Mesenchymal stem cell (in vitro differentiated cells and primary cell): ENCODE measurements at regions not wholly inside any gene's neighbourhood (a gene's known extent, or its start where the extent isn't known, plus 50 kb on each side); places are given as distances from the start of the nearest gene placed in this dataset.

Experiments
- DNase-seq: peaks from one replicate; pipeline ENCODE4 v3.0.0-alpha.2; 2013
- H2AFZ ChIP-seq: one replicate; pipeline ENCODE4 v1.6.1; 2013; ENCODE audit warnings: low read depth, mild to moderate bottlenecking, control low read depth, inconsistent platforms, low read length, moderate library complexity
- H2AK5ac ChIP-seq: 2 replicates; pipeline ENCODE4 v1.6.1; 2013; ENCODE audit warnings: low read length, moderate library complexity, mild to moderate bottlenecking, inconsistent platforms; ENCODE audit not compliant: severe bottlenecking
- H2BK120ac ChIP-seq: one replicate; pipeline ENCODE4 v1.6.1; 2013; ENCODE audit warnings: low read depth, mild to moderate bottlenecking, inconsistent platforms, low read length, moderate library complexity
- H2BK12ac ChIP-seq, 2 experiments: one replicate each; pipeline ENCODE4 v1.6.1; 2013; ENCODE audit warnings: inconsistent platforms in 2 of 2, low read length in 2 of 2, mild to moderate bottlenecking in 2 of 2, moderate library complexity in 2 of 2, control low read depth in 1 of 2
- H2BK15ac ChIP-seq: one replicate; pipeline ENCODE4 v1.6.1; 2013; ENCODE audit warnings: mild to moderate bottlenecking, low read depth, inconsistent platforms; ENCODE audit not compliant: poor library complexity, severe bottlenecking
- H2BK5ac ChIP-seq: 2 replicates; pipeline ENCODE4 v1.6.1; 2013; ENCODE audit warnings: low read depth, mild to moderate bottlenecking, low read length, control low read depth, inconsistent platforms; ENCODE audit not compliant: poor library complexity, severe bottlenecking
- H3K14ac ChIP-seq, 2 experiments: one replicate each; pipeline ENCODE4 v1.6.1; 2013; ENCODE audit warnings: inconsistent platforms in 2 of 2, low read length in 2 of 2, control low read depth in 1 of 2, mild to moderate bottlenecking in 1 of 2, moderate library complexity in 1 of 2
- H3K18ac ChIP-seq, 2 experiments: one replicate each; pipeline ENCODE4 v1.6.1; 2013; ENCODE audit warnings: inconsistent platforms in 2 of 2, low read length in 2 of 2, control low read depth in 1 of 2, low read depth in 1 of 2, mild to moderate bottlenecking in 1 of 2
- H3K23ac ChIP-seq, 2 experiments: one replicate each; pipeline ENCODE4 v1.6.1; 2013; ENCODE audit warnings: inconsistent platforms in 2 of 2, low read length in 2 of 2, mild to moderate bottlenecking in 2 of 2, moderate library complexity in 2 of 2, control low read depth in 1 of 2
- H3K27ac ChIP-seq: 2 replicates; pipeline ENCODE4 v1.5.1; 2013; ENCODE audit warnings: mild to moderate bottlenecking, moderate library complexity, low read length, control low read depth, inconsistent platforms; ENCODE audit not compliant: poor library complexity, severe bottlenecking
- H3K27me3 ChIP-seq, 2 experiments: 2 replicates each; pipeline versions ENCODE4 v1.6.1 to v1.7.0; 2013; ENCODE audit warnings: low read length in 2 of 2, mild to moderate bottlenecking in 2 of 2, moderate library complexity in 2 of 2, control low read depth in 1 of 2, inconsistent platforms in 1 of 2; ENCODE audit not compliant: control insufficient read depth in 1 of 2, insufficient read depth in 1 of 2
- H3K36me3 ChIP-seq, 2 experiments: 2 replicates each; pipeline versions ENCODE4 v1.6.1 to v1.7.0; 2013; ENCODE audit warnings: low read length in 2 of 2, control low read depth in 1 of 2, inconsistent platforms in 1 of 2, low read depth in 1 of 2, mild to moderate bottlenecking in 1 of 2; ENCODE audit not compliant: insufficient read depth in 2 of 2, control insufficient read depth in 1 of 2
- H3K4ac ChIP-seq, 2 experiments: one replicate each; pipeline ENCODE4 v1.6.1; 2013; ENCODE audit warnings: inconsistent platforms in 2 of 2, low read length in 2 of 2, mild to moderate bottlenecking in 2 of 2, moderate library complexity in 2 of 2, control low read depth in 1 of 2, low read depth in 1 of 2
- H3K4me1 ChIP-seq: 2 replicates; pipeline ENCODE4 v1.6.1; 2013; ENCODE audit warnings: low read depth, low read length, control low read depth; ENCODE audit not compliant: control insufficient read depth, insufficient read depth
- H3K4me2 ChIP-seq: 2 replicates; pipeline ENCODE4 v1.6.1; 2013; ENCODE audit warnings: low read length, mild to moderate bottlenecking, inconsistent platforms; ENCODE audit not compliant: poor library complexity, severe bottlenecking
- H3K4me3 ChIP-seq, 2 experiments: 2 replicates each; pipeline versions ENCODE4 v1.5.1 to v1.7.0; 2013; ENCODE audit warnings: low read length in 2 of 2, mild to moderate bottlenecking in 2 of 2, control low read depth in 1 of 2, low read depth in 1 of 2; ENCODE audit not compliant: insufficient read depth in 1 of 2
- H3K79me1 ChIP-seq: replicated peaks from 2 replicates; pipeline ENCODE4 v1.6.1; 2013; ENCODE audit warnings: mild to moderate bottlenecking, control low read depth, low read length, inconsistent platforms; ENCODE audit not compliant: poor library complexity, severe bottlenecking
- H3K9ac ChIP-seq: 2 replicates; pipeline ENCODE4 v1.7.0; 2013; ENCODE audit warnings: mild to moderate bottlenecking, low read length, moderate library complexity
- H3K9me3 ChIP-seq: 2 replicates; pipeline ENCODE4 v1.7.0; 2013; ENCODE audit warnings: mild to moderate bottlenecking, low read length; ENCODE audit not compliant: control insufficient read depth
- H4K8ac ChIP-seq: one replicate; pipeline ENCODE4 v1.6.1; 2013; ENCODE audit warnings: inconsistent platforms, mild to moderate bottlenecking, low read length, moderate library complexity
- H4K91ac ChIP-seq: one replicate; pipeline ENCODE4 v1.6.1; 2013; ENCODE audit warnings: mild to moderate bottlenecking, low read length, inconsistent platforms
- WGBS: methylation state at CpG from one replicate; pipeline ENCODE4 v1.1.7; 2013; ENCODE audit warnings: mixed read lengths; 5-methylcytosine and 5-hydroxymethylcytosine counted together

- Histone ChIP-seq H4K91ac (no peak overlapping the region), H3K79me1 (no peaks in the 10 kb centered on the region), H3K4ac (no peak overlapping the region), H3K14ac (no peak overlapping the region), H3K27me3 (peaks cover 0 to 13% of the 10 kb centered on the region in 2 experiments), H4K8ac (no peak overlapping the region), H2BK120ac (no peak overlapping the region), H2BK15ac (no peak overlapping the region), H3K36me3 (no peaks in the 10 kb centered on the region), H3K18ac (no peak overlapping the region), H3K23ac (no peak overlapping the region), H2BK5ac (no peak overlapping the region), H2AK5ac (no peak overlapping the region), H3K4me2 (no peak overlapping the region), H3K9ac (no peak overlapping the region), H3K4me1 (peaks cover 23% of the 10 kb centered on the region), H2BK12ac (no peak overlapping the region), H2AFZ (no peak overlapping the region), H3K9me3 (no peaks in the 10 kb centered on the region), H3K4me3 (no peak overlapping the region), H3K27ac (no peak overlapping the region)
- DNase-seq: no peak
- 86% methylated on average over 18 of the region's 18 CpGs for WGBS
Observed at GRCh38 chr10:124226271-124227054, 133.1 kb upstream of the CHST15 start.

GRCh38 chr10:124225467-124226270, 132.3 kb upstream of the CHST15 start:
- Histone ChIP-seq H2BK5ac (no peak overlapping the region), H3K9ac (no peak overlapping the region), H3K36me3 (no peaks in the 10 kb centered on the region), H3K27ac (no peak overlapping the region), H3K27me3 (peaks cover 0 to 21% of the 10 kb centered on the region in 2 experiments), H3K23ac (no peak overlapping the region), H3K4me3 (no peak overlapping the region), H4K8ac (no peak overlapping the region), H3K4me2 (no peak overlapping the region), H3K4ac (no peak overlapping the region), H2BK12ac (no peak overlapping the region), H2AK5ac (no peak overlapping the region), H3K14ac (no peak overlapping the region), H2BK15ac (no peak overlapping the region), H3K79me1 (no peaks in the 10 kb centered on the region), H3K4me1 (peaks cover 30% of the 10 kb centered on the region), H3K9me3 (no peaks in the 10 kb centered on the region), H4K91ac (no peak overlapping the region), H2AFZ (no peak overlapping the region), H3K18ac (no peak overlapping the region), H2BK120ac (no peak overlapping the region)
- no peak for DNase-seq
- WGBS: 93% methylated on average over 15 of the region's 15 CpGs

GRCh38 chr10:124225029-124225466, 131.7 kb upstream of the CHST15 start:
- Histone ChIP-seq H4K8ac (no peak overlapping the region), H3K9me3 (no peaks in the 10 kb centered on the region), H3K14ac (no peak overlapping the region), H3K4me3 (no peak overlapping the region), H2BK120ac (no peak overlapping the region), H2BK12ac (no peak overlapping the region), H3K9ac (no peak overlapping the region), H2AK5ac (no peak overlapping the region), H3K27me3 (peaks cover 0 to 27% of the 10 kb centered on the region in 2 experiments), H3K79me1 (no peaks in the 10 kb centered on the region), H3K4ac (no peak overlapping the region), H2BK5ac (no peak overlapping the region), H3K27ac (no peak overlapping the region), H4K91ac (no peak overlapping the region), H3K18ac (no peak overlapping the region), H3K36me3 (no peaks in the 10 kb centered on the region), H3K23ac (no peak overlapping the region), H2AFZ (no peak overlapping the region), H3K4me1 (peaks cover 33% of the 10 kb centered on the region), H2BK15ac (no peak overlapping the region), H3K4me2 (no peak overlapping the region)
- 71% methylated on average over 5 of the region's 6 CpGs for WGBS
- DNase-seq: no peak

GRCh38 chr10:124224331-124225028, 131.1 kb upstream of the CHST15 start:
- Histone ChIP-seq H2AFZ (no peak overlapping the region), H3K4me1 (peaks cover 33% of the 10 kb centered on the region), H3K36me3 (no peaks in the 10 kb centered on the region), H2BK15ac (no peak overlapping the region), H2BK5ac (no peak overlapping the region), H3K4me3 (no peak overlapping the region), H3K27me3 (peaks cover 0 to 31% of the 10 kb centered on the region in 2 experiments), H3K27ac (no peak overlapping the region), H4K8ac (no peak overlapping the region), H3K18ac (no peak overlapping the region), H3K9ac (no peak overlapping the region), H3K23ac (no peak overlapping the region), H3K9me3 (no peaks in the 10 kb centered on the region), H3K79me1 (no peaks in the 10 kb centered on the region), H3K4ac (no peak overlapping the region), H3K14ac (no peak overlapping the region), H2AK5ac (peak overlapping the region; percentile 42), H4K91ac (no peak overlapping the region), H3K4me2 (no peak overlapping the region), H2BK120ac (no peak overlapping the region), H2BK12ac (no peak overlapping the region)
- no peak for DNase-seq
- 93% methylated on average over 17 of the region's 18 CpGs for WGBS
